ENCODE measurements at regions not wholly inside any gene's neighbourhood (a gene's known extent, or its start where the extent isn't known, plus 50 kb on each side); places are given as distances from the start of the nearest gene placed in this dataset.
A peak's percentile ranks its signal among the peaks of the same experiment; 100 is the strongest.

DNA sequence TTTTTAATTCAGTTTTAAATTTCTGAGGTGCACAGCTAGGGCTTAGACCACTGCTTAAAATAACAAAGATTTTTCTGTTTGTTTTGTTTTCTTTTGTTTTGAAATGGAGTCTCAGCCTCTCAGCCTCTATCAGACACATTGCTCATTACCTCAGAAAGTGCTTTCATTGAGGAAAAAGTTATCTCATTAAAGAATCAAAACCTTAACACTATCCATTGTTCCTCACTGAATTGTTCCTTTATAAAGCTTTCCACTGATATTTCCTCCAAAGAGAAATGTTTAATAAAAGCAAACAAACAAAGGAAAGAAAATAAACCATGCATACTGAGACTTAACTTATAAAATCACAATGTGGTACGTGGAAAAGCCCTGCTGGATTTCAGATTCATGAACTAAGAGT is 63.8 kb downstream of the SIPA1L2 start:
- H3K4me3 ChIP-seq (ENCODE audit: low read length): no peak overlapping the region
- peaks cover 5% of the 10 kb centered on the region; the same call in 1 of the 2 replicates for H3F3A ChIP-seq (ENCODE audit: insufficient read depth, low read length)
- H2AFZ ChIP-seq (ENCODE audit: low read length): no peak overlapping the region
- H3K27me3 ChIP-seq (replicated peaks; ENCODE audit: insufficient read depth, low read length): no peaks in the 10 kb centered on the region
- no peaks in the 10 kb centered on the region for H4K20me1 ChIP-seq (ENCODE audit: insufficient read depth, low read length)
- no peaks in the 10 kb centered on the region for H3K9me2 ChIP-seq (replicated peaks; ENCODE audit: insufficient read depth, low read length)
- H3K36me3 ChIP-seq (replicated peaks; ENCODE audit: insufficient read depth, low read length): no peaks in the 10 kb centered on the region
- H3K4me2 ChIP-seq (ENCODE audit: low read depth, low read length): no peak overlapping the region
- H3K79me2 ChIP-seq (ENCODE audit: low read length): no peaks in the 10 kb centered on the region
- no peak overlapping the region for H3K9ac ChIP-seq (ENCODE audit: low read length)
- no peaks in the 10 kb centered on the region for H3K9me3 ChIP-seq (replicated peaks; ENCODE audit: insufficient read depth, low read length)
- H3K27ac ChIP-seq (ENCODE audit: low read length): no peak overlapping the region
- no peak for DNase-seq
- TF ChIP-seq EZH2phosphoT487 (IDR thresholded peaks at IDR 0.05; ENCODE audit: low read length): no peak
- TF ChIP-seq EZH2 (optimal IDR thresholded peaks at IDR 0.05; ENCODE audit: low read depth, low read length): no peak
- no peak for TF ChIP-seq CTCF (IDR thresholded peaks at IDR 0.05; ENCODE audit: low read length)
- peaks cover 29% of the 10 kb centered on the region for H3K4me1 ChIP-seq (ENCODE audit: low read length)

DNA sequence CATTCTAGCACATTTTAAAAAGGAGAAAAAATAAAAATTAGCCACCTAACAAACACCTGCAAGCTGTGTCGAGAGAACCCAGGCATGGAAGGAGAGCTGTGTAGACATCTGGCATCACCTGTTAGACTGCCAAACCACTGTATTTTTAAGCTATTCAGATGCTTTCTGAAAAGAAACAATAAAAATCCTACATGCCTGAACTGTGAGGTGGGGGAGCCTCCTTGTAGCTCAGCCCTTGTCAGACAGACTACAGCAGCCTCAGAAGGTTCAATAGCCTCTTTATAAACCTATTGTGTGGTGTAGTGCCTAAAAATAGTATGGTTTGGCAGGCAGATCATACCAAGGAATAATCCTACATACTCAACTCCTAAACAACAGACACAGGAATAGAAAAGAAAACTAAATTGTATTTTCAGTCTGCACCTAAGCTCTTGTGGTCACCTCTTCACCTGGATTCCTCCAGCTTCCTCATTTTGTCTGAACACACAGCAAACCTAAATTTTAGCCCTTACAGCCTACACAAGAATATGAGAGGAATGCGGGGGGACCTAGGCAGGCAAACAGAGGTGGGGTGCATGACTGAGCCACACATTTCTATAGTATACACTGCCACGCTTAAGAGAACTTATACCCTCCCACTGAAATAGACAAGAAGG is 67.0 kb downstream of the SIPA1L2 start:
- Histone ChIP-seq H3K36me3 (replicated peaks; ENCODE audit: insufficient read depth, low read length) (no peaks in the 10 kb centered on the region), H3K9ac (ENCODE audit: low read length) (no peak overlapping the region), H3K4me2 (ENCODE audit: low read depth, low read length) (peak overlapping the region; percentile 49), H3K4me1 (ENCODE audit: low read length) (peaks cover 29% of the 10 kb centered on the region), H3K9me3 (replicated peaks; ENCODE audit: insufficient read depth, low read length) (no peaks in the 10 kb centered on the region), H4K20me1 (ENCODE audit: insufficient read depth, low read length) (no peaks in the 10 kb centered on the region), H2AFZ (ENCODE audit: low read length) (no peak overlapping the region), H3K4me3 (ENCODE audit: low read length) (no peak overlapping the region), H3F3A (ENCODE audit: insufficient read depth, low read length) (peaks cover 5% of the 10 kb centered on the region; the same call in 1 of the 2 replicates), H3K27me3 (replicated peaks; ENCODE audit: insufficient read depth, low read length) (no peaks in the 10 kb centered on the region), H3K9me2 (replicated peaks; ENCODE audit: insufficient read depth, low read length) (no peaks in the 10 kb centered on the region), H3K79me2 (ENCODE audit: low read length) (no peaks in the 10 kb centered on the region), H3K27ac (ENCODE audit: low read length) (peak overlapping the region; percentile 49; the same call in 1 of the 2 replicates)
- TF ChIP-seq CTCF (IDR thresholded peaks at IDR 0.05; ENCODE audit: low read length): no peak
- no peak for TF ChIP-seq EZH2phosphoT487 (IDR thresholded peaks at IDR 0.05; ENCODE audit: low read length)
- no peak for TF ChIP-seq EZH2 (optimal IDR thresholded peaks at IDR 0.05; ENCODE audit: low read depth, low read length)
- peak; percentile 40 for DNase-seq

DNA sequence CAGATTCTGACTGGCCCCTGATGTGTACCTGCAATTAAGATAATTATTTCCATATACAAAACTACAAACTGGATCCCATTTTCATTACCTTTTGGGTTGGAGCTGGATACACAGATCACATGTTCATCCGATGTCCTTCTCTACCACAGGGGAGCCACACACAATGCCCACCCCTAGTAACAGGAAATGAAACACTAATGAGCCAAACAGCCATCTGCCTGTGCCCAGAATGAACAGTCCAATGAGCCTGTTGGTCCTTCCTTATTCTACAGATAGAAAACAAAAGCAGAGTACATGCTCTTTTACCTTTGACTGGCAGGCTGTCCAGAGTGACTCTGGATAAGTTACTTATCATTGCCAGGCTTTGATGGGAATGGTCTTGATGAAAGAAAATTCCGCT is 68.6 kb downstream of the SIPA1L2 start:
- Histone ChIP-seq H3K27ac (ENCODE audit: low read length) (no peak overlapping the region), H3K27me3 (replicated peaks; ENCODE audit: insufficient read depth, low read length) (no peaks in the 10 kb centered on the region), H4K20me1 (ENCODE audit: insufficient read depth, low read length) (no peaks in the 10 kb centered on the region), H3F3A (ENCODE audit: insufficient read depth, low read length) (peaks cover 5% of the 10 kb centered on the region; the same call in 1 of the 2 replicates), H3K9me3 (replicated peaks; ENCODE audit: insufficient read depth, low read length) (no peaks in the 10 kb centered on the region), H2AFZ (ENCODE audit: low read length) (no peak overlapping the region), H3K4me1 (ENCODE audit: low read length) (peaks cover 29% of the 10 kb centered on the region), H3K36me3 (replicated peaks; ENCODE audit: insufficient read depth, low read length) (no peaks in the 10 kb centered on the region), H3K79me2 (ENCODE audit: low read length) (no peaks in the 10 kb centered on the region), H3K4me3 (ENCODE audit: low read length) (no peak overlapping the region), H3K9me2 (replicated peaks; ENCODE audit: insufficient read depth, low read length) (no peaks in the 10 kb centered on the region), H3K4me2 (ENCODE audit: low read depth, low read length) (no peak overlapping the region), H3K9ac (ENCODE audit: low read length) (no peak overlapping the region)
- TF ChIP-seq EZH2phosphoT487 (IDR thresholded peaks at IDR 0.05; ENCODE audit: low read length) (no peak), CTCF (IDR thresholded peaks at IDR 0.05; ENCODE audit: low read length) (no peak), EZH2 (optimal IDR thresholded peaks at IDR 0.05; ENCODE audit: low read depth, low read length) (no peak)
- no peak for DNase-seq
